ENCODE measurements at regions not wholly inside any gene's neighbourhood (a gene's known extent, or its start where the extent isn't known, plus 50 kb on each side); places are given as distances from the start of the nearest gene placed in this dataset.

DNA sequence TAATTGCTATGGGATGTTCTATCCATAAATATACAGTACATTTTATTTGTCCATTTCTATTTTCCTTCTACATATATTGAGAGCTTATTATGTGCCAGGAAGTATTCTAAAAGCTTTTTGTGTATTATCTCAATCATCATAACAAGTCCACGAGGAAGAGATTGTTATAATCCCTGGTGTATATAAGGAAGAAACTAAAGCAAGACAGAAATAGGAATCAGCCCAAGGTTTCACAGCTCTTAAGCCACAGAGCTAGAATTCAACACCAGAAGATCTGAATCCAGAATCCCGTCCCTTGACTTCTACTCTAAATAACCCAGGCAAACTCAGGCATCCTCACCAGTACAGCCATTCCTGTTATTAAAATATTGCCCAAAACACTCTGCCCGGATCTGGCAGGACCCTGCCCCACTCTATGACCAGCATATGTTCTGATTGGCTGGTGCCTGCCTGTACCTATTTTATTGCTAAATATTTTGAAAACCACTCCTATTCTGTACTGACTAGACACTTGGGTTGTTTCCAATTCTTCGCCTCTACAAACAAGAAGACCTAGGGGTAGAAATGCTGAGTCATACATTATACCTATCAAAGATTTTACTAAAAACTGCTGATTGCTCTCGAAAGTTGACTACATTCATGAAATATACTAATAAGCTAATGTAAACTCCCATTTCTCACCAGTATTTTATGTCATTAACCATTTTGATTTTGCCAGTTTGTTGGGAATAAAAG, 297.4 kb downstream of the ENC1 start:
- Histone ChIP-seq H3K27me3 (ENCODE audit: insufficient read depth, low read length) (peaks cover under 1% of the 10 kb centered on the region), H3K4me3 (ENCODE audit: low read length) (no peak overlapping the region), H3K4me1 (ENCODE audit: insufficient read depth, low read length) (no peaks in the 10 kb centered on the region), H3K9me3 (ENCODE audit: low read depth, low read length) (no peaks in the 10 kb centered on the region)

DNA sequence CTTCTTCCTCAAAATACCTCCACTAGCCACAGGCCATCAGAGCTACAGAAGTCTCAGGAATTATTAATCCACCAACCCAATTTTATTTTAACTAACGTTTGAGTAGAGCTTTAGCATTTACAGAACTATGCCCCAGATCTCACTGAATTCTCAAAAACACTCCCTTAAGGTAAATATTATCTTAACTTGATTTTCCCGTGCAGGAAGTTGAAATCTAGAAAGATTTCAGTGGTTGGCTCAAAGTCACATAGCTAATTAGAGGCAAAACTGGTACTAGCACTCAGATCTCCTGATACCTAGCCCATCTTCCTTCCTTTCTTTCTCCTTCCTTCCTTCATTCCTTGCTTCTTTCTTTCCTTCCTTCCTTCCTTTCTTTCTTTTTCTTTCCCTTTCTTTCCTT, 298.3 kb downstream of the ENC1 start:
- Histone ChIP-seq H3K4me3 (ENCODE audit: low read length) (no peak overlapping the region), H3K4me1 (ENCODE audit: insufficient read depth, low read length) (no peaks in the 10 kb centered on the region), H3K27me3 (ENCODE audit: insufficient read depth, low read length) (peaks cover 3% of the 10 kb centered on the region), H3K9me3 (ENCODE audit: low read depth, low read length) (no peaks in the 10 kb centered on the region)

DNA sequence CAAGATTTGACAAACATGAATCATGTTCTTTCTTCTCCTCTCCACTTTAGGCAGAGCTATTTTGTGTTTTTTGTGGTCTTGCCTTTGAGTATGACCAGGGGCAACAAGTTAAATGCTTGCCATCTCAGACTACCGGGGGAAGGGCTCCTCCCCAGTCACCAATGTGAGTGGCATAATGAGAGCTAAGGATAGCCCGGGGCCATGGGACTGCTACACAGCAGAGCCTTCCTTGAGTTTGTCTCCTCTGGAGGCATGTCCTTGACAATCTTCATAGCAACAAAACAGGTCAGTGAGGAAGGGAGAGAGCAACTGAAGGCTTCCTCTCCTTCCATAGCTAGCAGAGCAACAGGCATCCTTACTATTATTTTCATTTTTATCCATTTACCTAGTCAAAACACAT, 299.3 kb downstream of the ENC1 start:
- H3K4me3 ChIP-seq (ENCODE audit: low read length): no peak overlapping the region
- H3K4me1 ChIP-seq (ENCODE audit: insufficient read depth, low read length): no peaks in the 10 kb centered on the region

DNA sequence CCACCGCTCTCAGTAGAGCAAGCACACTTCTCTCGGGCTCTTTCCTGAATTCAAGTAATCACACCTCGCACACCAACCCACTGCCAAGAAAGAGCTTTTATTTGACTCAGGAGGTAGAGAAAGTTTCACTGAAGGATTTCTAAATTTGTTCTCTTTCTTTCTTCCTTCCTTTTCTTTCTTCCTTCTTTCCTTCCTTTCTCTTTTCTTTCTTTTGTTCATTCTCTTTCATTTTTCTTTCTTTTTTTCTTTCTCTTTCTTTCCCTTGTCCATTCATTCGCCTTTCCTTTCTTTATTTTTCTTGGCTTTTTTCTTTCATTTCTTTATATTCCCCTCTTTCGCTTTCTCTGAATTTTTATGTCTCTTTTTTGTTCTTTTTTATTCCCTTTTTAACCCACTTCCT, 300.1 kb downstream of the ENC1 start:
- Histone ChIP-seq H3K27me3 (ENCODE audit: insufficient read depth, low read length) (peaks cover 5% of the 10 kb centered on the region), H3K4me3 (ENCODE audit: low read length) (no peak overlapping the region), H3K9me3 (ENCODE audit: low read depth, low read length) (no peaks in the 10 kb centered on the region), H3K4me1 (ENCODE audit: insufficient read depth, low read length) (no peaks in the 10 kb centered on the region)

More for the DNA sequence above, 299.3 kb downstream of the ENC1 start:
- Histone ChIP-seq H3K9me3 (ENCODE audit: low read depth, low read length) (no peaks in the 10 kb centered on the region), H3K27me3 (ENCODE audit: insufficient read depth, low read length) (peaks cover 3% of the 10 kb centered on the region)

DNA sequence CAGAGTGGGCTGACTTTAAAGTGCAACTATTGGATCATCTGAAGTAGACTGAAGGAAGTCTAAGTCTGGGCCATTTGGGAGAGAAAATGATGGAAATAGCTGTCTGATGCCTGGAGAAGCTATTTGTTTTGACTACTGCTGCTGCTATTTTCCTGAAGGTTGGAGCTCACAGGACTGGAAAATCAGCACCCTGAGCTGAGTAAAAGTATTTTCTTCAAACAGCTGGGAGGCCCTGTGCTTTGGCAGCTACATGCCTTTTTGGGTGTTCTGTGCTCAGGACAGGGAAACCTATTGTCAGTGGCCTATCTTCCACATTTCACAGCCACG, 302.6 kb downstream of the ENC1 start:
- peaks cover 6% of the 10 kb centered on the region for H3K27me3 ChIP-seq (ENCODE audit: insufficient read depth, low read length)
- H3K4me1 ChIP-seq (ENCODE audit: insufficient read depth, low read length): no peaks in the 10 kb centered on the region
- H3K4me3 ChIP-seq (ENCODE audit: low read length): no peak overlapping the region
- no peaks in the 10 kb centered on the region for H3K9me3 ChIP-seq (ENCODE audit: low read depth, low read length)

DNA sequence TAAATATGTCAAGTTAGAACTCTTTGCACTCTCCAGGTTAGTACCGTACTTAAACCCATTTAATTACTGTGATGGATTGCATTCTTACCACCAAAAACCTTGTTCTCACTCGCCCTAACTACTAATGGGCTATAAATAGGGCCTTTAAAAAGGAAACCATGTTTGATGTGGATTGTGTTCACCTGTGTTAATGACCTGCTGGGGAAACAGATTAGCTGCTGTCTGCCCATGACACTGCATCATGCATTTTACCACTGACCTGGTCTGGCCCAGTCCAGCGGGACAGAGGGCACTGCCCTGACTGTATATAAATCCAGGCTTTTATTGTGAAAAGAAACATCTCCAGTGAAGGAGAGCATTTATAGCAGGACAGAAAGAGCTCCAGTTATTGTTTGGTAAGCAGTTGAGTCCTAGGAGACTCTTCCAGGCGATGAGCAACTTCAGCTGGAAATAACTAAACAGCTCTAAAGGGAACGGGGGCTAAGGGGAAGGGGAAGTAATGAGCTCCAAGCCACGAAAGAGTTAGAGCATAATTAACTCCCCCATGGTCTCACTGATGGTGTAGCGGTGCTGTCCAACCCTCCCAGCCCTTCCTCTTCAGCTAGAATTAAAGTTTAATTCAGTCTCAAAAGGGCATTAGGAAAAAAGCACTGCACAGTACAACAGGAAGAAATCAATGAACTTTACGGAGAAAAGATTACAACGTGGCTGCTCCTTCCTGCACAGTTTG, 303.1 kb downstream of the ENC1 start:
- H3K27me3 ChIP-seq (ENCODE audit: insufficient read depth, low read length): peaks cover 10% of the 10 kb centered on the region
- H3K9me3 ChIP-seq (ENCODE audit: low read depth, low read length): no peaks in the 10 kb centered on the region
- H3K4me3 ChIP-seq (ENCODE audit: low read length): no peak overlapping the region
- H3K4me1 ChIP-seq (ENCODE audit: insufficient read depth, low read length): no peaks in the 10 kb centered on the region

DNA sequence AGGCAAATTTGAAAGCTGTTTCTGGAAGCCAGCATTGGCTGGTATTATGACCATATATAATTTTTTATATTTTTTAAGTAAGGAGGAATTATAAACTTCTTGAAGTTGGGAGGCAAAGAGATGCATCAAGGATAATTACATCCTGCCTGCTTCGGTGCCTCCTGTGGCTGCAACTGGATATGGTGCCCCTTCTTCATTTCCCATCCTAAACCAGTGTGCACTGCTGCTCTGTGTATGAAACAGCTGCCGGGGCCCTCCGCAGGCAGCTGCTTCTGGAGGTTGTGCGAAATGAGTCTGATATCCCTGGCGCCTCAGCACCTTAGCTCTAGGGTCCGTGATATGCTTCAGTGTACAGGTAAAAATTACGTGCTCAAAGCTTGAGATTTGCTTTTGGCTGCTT, 304.2 kb downstream of the ENC1 start:
- Histone ChIP-seq H3K4me1 (ENCODE audit: insufficient read depth, low read length) (no peaks in the 10 kb centered on the region), H3K4me3 (ENCODE audit: low read length) (no peak overlapping the region), H3K27me3 (ENCODE audit: insufficient read depth, low read length) (peaks cover 11% of the 10 kb centered on the region), H3K9me3 (ENCODE audit: low read depth, low read length) (no peaks in the 10 kb centered on the region)

DNA sequence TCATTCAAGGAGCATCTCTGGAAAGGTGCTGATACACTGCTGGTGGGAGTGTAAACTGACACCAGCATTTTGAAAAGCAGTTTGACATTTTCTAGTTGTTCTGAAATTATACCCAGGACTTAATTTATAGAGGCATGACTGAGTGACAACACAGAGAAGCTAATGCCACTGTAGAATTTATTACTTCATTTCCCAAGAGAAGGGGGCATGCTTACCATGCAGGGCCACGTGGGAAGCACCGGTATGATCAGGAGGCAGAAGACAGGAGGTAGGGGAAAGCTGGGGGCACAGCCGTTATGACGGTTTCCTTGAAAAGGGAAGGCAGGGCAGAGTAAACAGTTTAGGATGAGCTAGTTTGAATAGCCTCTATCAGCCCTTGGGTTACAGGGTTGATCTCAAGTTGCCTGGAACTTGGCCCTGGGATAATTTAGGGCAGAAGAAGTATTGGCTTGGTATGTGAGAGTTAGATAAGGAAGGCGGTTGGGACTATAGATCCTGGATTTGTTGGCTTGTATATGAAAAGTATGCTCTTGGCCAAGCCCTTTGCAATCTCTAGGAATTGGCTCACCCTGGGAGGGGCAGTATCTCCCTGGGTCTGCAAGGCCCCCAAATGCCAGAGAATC, 305.7 kb downstream of the ENC1 start:
- Histone ChIP-seq H3K9me3 (ENCODE audit: low read depth, low read length) (no peaks in the 10 kb centered on the region), H3K4me1 (ENCODE audit: insufficient read depth, low read length) (no peaks in the 10 kb centered on the region), H3K27me3 (ENCODE audit: insufficient read depth, low read length) (peaks cover 11% of the 10 kb centered on the region), H3K4me3 (ENCODE audit: low read length) (no peak overlapping the region)

DNA sequence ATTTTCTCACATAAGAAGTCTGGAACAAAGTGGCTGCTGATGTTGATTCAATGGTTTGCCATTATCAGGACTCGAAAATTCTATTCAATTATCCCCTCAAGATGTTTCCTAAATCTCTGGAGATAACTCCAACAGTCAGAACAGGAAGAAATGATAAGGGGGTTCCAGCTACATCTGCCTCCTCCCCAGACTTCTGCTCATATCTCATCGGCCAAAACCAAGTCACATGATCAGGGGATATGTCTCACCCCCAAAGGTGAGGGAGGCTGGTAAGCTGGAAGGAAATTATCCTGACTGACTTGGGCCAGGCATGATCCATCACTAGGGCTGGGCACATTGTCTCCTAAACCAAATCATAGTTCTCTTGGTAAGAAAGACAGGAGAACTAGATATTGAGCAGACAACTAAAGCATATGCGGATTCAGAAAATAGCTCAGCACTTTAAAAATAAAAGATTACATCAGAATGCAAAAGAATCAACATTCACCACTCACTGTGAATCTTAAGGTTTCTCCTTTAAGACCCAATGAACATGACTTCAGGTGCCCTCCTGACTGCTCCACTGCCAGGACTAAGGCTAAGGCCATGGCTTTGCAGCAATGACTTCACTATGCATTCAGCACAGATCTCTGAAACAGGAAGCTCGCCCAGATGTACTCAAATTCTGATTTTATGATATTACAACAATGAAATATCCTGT, 306.3 kb downstream of the ENC1 start:
- peaks cover 11% of the 10 kb centered on the region for H3K27me3 ChIP-seq (ENCODE audit: insufficient read depth, low read length)
- no peaks in the 10 kb centered on the region for H3K9me3 ChIP-seq (ENCODE audit: low read depth, low read length)
- no peak overlapping the region for H3K4me3 ChIP-seq (ENCODE audit: low read length)
- H3K4me1 ChIP-seq (ENCODE audit: insufficient read depth, low read length): no peaks in the 10 kb centered on the region

DNA sequence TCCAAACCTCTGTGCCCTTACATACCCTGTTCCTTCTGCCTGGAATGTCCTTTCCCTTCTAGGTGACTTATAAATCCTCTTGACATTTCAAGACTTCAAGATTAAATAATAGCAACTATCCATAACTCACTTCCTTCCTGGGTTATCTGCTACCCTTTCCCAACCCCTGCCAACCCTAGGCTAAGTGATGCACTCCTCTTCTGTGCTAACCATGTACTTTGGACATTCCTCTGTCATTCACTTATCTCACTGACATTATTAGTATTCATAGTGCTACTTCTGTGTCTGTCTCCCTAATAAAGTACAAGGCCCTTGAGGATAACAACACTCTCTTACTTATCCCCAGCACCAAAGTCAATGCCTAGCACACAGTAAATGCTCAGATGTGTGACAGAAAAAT, 307.1 kb downstream of the ENC1 start:
- Histone ChIP-seq H3K4me3 (ENCODE audit: low read length) (no peak overlapping the region), H3K4me1 (ENCODE audit: insufficient read depth, low read length) (no peaks in the 10 kb centered on the region), H3K27me3 (ENCODE audit: insufficient read depth, low read length) (peaks cover 11% of the 10 kb centered on the region), H3K9me3 (ENCODE audit: low read depth, low read length) (no peaks in the 10 kb centered on the region)

DNA sequence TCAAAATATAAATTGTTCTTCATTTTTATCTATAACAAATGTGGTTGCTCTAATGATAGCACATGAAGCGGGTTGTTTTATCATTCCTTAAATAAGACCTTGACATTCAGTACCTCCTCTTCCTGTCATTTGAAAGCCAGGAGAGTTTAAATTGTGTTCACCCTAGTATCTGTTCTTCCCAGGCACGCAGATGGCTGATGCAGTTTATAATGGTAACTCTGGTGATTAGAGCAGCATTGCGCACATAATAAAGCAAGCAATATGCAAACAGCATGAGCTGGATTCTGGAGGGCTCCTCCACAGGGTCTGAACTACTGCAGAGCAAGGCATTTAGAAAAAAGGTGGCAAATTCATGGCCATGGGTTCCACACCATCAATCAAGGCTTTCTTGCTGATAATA, 307.8 kb downstream of the ENC1 start:
- Histone ChIP-seq H3K9me3 (ENCODE audit: low read depth, low read length) (no peaks in the 10 kb centered on the region), H3K4me3 (ENCODE audit: low read length) (no peak overlapping the region), H3K4me1 (ENCODE audit: insufficient read depth, low read length) (no peaks in the 10 kb centered on the region), H3K27me3 (ENCODE audit: insufficient read depth, low read length) (peaks cover 9% of the 10 kb centered on the region)

DNA sequence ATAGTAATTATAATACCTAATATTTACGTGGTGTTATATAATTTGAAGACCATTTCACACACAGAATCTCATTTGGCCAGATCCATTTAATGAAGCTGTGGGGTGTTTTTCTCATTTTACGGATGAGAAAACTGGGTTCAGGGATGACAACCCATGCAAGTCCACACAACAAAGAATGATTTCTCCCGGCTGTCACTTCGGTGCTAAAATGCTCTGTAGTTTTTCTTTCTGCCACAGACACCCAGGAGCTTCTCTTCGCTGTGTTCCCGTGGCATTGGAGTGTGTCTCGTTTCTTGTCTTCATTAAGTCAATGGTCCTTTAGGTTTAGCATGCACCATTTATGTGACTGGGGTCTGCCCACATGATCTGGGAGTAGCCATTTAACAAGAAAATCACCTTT, 308.5 kb downstream of the ENC1 start:
- no peaks in the 10 kb centered on the region for H3K4me1 ChIP-seq (ENCODE audit: insufficient read depth, low read length)
- no peak overlapping the region for H3K4me3 ChIP-seq (ENCODE audit: low read length)
- peaks cover 9% of the 10 kb centered on the region for H3K27me3 ChIP-seq (ENCODE audit: insufficient read depth, low read length)
- no peaks in the 10 kb centered on the region for H3K9me3 ChIP-seq (ENCODE audit: low read depth, low read length)

DNA sequence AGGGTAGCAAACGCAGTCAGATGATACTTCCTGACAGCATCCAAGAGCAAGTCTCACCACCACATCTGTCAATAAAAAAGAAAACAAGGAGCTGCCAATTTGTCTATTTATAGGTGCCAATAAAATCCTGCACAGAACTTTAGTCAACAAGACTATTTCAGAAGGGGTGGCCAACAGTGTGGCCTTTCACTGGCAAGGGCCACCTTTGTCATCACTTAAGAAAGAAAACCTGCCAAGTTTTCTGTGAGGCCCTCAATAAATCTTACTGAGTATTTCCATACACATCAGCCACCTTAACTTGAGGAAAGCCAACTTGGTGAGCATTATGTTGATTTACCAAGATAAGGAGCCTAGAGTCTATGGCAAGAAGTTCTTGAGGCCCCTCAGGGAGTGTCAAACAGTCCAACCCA, 312.3 kb downstream of the ENC1 start:
- Histone ChIP-seq H3K4me1 (ENCODE audit: insufficient read depth, low read length) (peaks cover 4% of the 10 kb centered on the region), H3K27me3 (ENCODE audit: insufficient read depth, low read length) (peaks cover 9% of the 10 kb centered on the region), H3K9me3 (ENCODE audit: low read depth, low read length) (no peaks in the 10 kb centered on the region), H3K4me3 (ENCODE audit: low read length) (no peak overlapping the region)

DNA sequence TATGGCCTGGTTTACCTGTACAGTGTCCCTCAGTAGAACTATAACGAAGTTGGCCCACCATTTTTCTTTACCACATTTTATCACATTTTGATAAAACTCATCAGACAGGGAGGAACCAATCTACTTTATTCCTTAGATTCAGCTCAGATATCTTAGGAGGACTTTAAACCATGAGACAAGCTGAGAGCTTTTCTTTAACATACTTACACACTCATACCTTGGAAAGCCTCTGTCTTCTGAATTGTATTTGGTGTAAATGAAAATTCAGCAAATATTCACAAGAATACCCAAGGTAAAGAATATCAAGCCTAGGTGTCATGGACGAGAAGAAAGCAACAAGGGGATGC, 313.2 kb downstream of the ENC1 start:
- peaks cover 4% of the 10 kb centered on the region for H3K4me1 ChIP-seq (ENCODE audit: insufficient read depth, low read length)
- no peak overlapping the region for H3K4me3 ChIP-seq (ENCODE audit: low read length)
- peaks cover 7% of the 10 kb centered on the region for H3K27me3 ChIP-seq (ENCODE audit: insufficient read depth, low read length)
- no peaks in the 10 kb centered on the region for H3K9me3 ChIP-seq (ENCODE audit: low read depth, low read length)

DNA sequence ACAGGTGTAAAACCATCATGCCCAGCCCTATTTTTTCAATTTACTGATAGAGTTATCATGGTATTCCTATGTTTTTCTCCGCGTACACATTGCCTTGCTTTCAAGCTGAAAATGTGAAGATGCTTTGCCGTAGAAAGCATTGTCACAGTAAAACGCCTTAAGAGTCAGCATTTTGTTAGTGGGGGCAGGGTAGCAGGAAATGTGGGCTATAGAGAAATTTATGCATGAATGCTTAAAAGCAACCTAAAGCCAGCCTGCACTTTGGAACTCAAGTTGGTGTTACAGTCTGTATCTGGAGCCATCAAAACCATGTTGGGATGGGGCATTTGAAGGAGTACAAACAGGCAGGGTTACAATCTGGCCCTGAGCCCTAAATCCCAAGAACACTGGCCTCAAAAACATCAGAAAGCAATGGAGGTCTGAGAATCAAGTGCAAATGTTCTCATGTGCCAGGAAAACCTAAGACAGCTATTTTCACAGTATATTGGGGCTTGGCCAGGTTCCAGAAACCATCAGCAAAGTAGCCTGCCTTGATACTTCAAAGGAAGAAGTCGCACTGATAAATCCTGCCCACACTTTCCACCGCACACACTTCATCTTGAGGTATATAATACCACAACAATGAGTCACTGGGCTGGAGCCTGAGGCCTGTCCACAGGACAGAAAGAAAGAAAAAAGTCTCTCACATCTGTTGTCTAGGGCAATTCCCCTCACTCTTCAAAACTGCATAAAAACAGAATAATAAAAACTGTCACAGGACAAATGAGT, 313.8 kb downstream of the ENC1 start:
- no peaks in the 10 kb centered on the region for H3K9me3 ChIP-seq (ENCODE audit: low read depth, low read length)
- H3K4me3 ChIP-seq (ENCODE audit: low read length): no peak overlapping the region
- peaks cover 4% of the 10 kb centered on the region for H3K4me1 ChIP-seq (ENCODE audit: insufficient read depth, low read length)
- H3K27me3 ChIP-seq (ENCODE audit: insufficient read depth, low read length): peaks cover 7% of the 10 kb centered on the region
